T-helper 17 cell (primary cell): ENCODE measurements at regions not wholly inside any gene's neighbourhood (a gene's known extent, or its start where the extent isn't known, plus 50 kb on each side); places are given as distances from the start of the nearest gene placed in this dataset.
"Not testable (repeated sequence)": the region's sequence is repeated elsewhere in the genome, so short reads cannot be mapped to it uniquely, and the experiment has no call there.

Experiments used
- ATAC-seq: fragments of 150-1000 bp; cut with Tn5 transposase; 2 replicates; pipeline ENCODE4 v1.10.0; 2021; ENCODE audit warnings: mild to moderate bottlenecking, moderate library complexity
- DNase-seq, 3 donors: peaks; one replicate each; pipeline versions ENCODE4 v3.0.0 to v3.0.0-alpha.2; 2020 to 2021
- H3K9me3 ChIP-seq: one replicate; pipeline ENCODE4 v1.7.0; 2013; ENCODE audit warnings: low read length, mild to moderate bottlenecking; ENCODE audit not compliant: control insufficient read depth, poor library complexity, severe bottlenecking
- H3K27ac Mint-ChIP-seq: one replicate; pipeline ENCODE4 v1.8.0; 2022; ENCODE audit warnings: mild to moderate bottlenecking, moderate library complexity, mixed read lengths
- H3K27me3 Mint-ChIP-seq: one replicate; pipeline ENCODE4 v1.8.0; 2022; ENCODE audit warnings: mixed read lengths
- H3K36me3 Mint-ChIP-seq: one replicate; pipeline ENCODE4 v1.8.0; 2022; ENCODE audit warnings: low read depth, mixed read lengths
- H3K4me1 Mint-ChIP-seq: one replicate; pipeline ENCODE4 v1.8.0; 2022; ENCODE audit warnings: mild to moderate bottlenecking, mixed read lengths
- H3K4me3 Mint-ChIP-seq: one replicate; pipeline ENCODE4 v1.8.0; 2022; ENCODE audit warnings: mild to moderate bottlenecking, moderate library complexity, mixed read lengths

GRCh38 chr14:82655770-82656169 lies 1122.1 kb upstream of the SEL1L start:
- DNase-seq (no peak), ATAC-seq (no peak)
- H3K9me3 ChIP-seq: no peaks in the 10 kb centered on the region
- no peak overlapping the region for H3K4me3 Mint-ChIP-seq
- H3K36me3 Mint-ChIP-seq: no peaks in the 10 kb centered on the region
- H3K27ac Mint-ChIP-seq: no peak overlapping the region
- H3K27me3 Mint-ChIP-seq: no peaks in the 10 kb centered on the region
- H3K4me1 Mint-ChIP-seq: no peaks in the 10 kb centered on the region

GRCh38 chr14:82657186-82657675 lies 1123.6 kb upstream of the SEL1L start:
- H3K36me3 Mint-ChIP-seq: no peaks in the 10 kb centered on the region
- no peak for ATAC-seq
- H3K9me3 ChIP-seq: no peaks in the 10 kb centered on the region

GRCh38 chr14:82661258-82661657 lies 1127.6 kb upstream of the SEL1L start:
- no peaks in the 10 kb centered on the region for H3K27me3 Mint-ChIP-seq
- no peak overlapping the region for H3K27ac Mint-ChIP-seq
- no peaks in the 10 kb centered on the region for H3K4me1 Mint-ChIP-seq
- DNase-seq: no peak
- H3K36me3 Mint-ChIP-seq: no peaks in the 10 kb centered on the region
- no peak overlapping the region for H3K4me3 Mint-ChIP-seq
- ATAC-seq: no peak
- H3K9me3 ChIP-seq: no peaks in the 10 kb centered on the region

More at GRCh38 chr14:82657186-82657675, 1123.6 kb upstream of the SEL1L start:
- DNase-seq: no peak
- H3K27me3 Mint-ChIP-seq: no peaks in the 10 kb centered on the region
- no peak overlapping the region for H3K4me3 Mint-ChIP-seq
- no peaks in the 10 kb centered on the region for H3K4me1 Mint-ChIP-seq
- H3K27ac Mint-ChIP-seq: no peak overlapping the region

- H3K4me1 Mint-ChIP-seq: no peaks in the 10 kb centered on the region
- H3K27ac Mint-ChIP-seq: no peak overlapping the region
- ATAC-seq: no peak
- H3K9me3 ChIP-seq: no peaks in the 10 kb centered on the region
- H3K4me3 Mint-ChIP-seq: no peak overlapping the region
- H3K27me3 Mint-ChIP-seq: no peaks in the 10 kb centered on the region
- no peak for DNase-seq
- no peaks in the 10 kb centered on the region for H3K36me3 Mint-ChIP-seq
These were observed 1133.4 kb upstream of the SEL1L start for GRCh38 chr14:82667006-82667405.

- ATAC-seq (no peak), DNase-seq (no peak)
- no peaks in the 10 kb centered on the region for H3K4me1 Mint-ChIP-seq
- H3K9me3 ChIP-seq: no peaks in the 10 kb centered on the region
- no peak overlapping the region for H3K4me3 Mint-ChIP-seq
- no peaks in the 10 kb centered on the region for H3K27me3 Mint-ChIP-seq
- H3K36me3 Mint-ChIP-seq: no peaks in the 10 kb centered on the region
- H3K27ac Mint-ChIP-seq: no peak overlapping the region
These were observed 1133.8 kb upstream of the SEL1L start for GRCh38 chr14:82667501-82667900.

- H3K27ac Mint-ChIP-seq: no peak overlapping the region
- DNase-seq (no peak), ATAC-seq (no peak)
These were observed 1142.8 kb upstream of the SEL1L start for GRCh38 chr14:82676403-82676802.

GRCh38 chr14:82689948-82690347 lies 1156.3 kb upstream of the SEL1L start:
- Mint-ChIP-seq H3K4me3 (no peak overlapping the region), H3K36me3 (no peaks in the 10 kb centered on the region), H3K27me3 (no peaks in the 10 kb centered on the region), H3K4me1 (no peaks in the 10 kb centered on the region), H3K27ac (no peak overlapping the region)
- ATAC-seq (no peak), DNase-seq (no peak)
- no peaks in the 10 kb centered on the region for H3K9me3 ChIP-seq

More at GRCh38 chr14:82676403-82676802, 1142.8 kb upstream of the SEL1L start:
- no peaks in the 10 kb centered on the region for H3K9me3 ChIP-seq
- no peaks in the 10 kb centered on the region for H3K27me3 Mint-ChIP-seq
- no peak overlapping the region for H3K4me3 Mint-ChIP-seq
- H3K4me1 Mint-ChIP-seq: no peaks in the 10 kb centered on the region
- H3K36me3 Mint-ChIP-seq: no peaks in the 10 kb centered on the region

GRCh38 chr14:82691191-82691590 lies 1157.5 kb upstream of the SEL1L start:
- not testable (repeated sequence) for ATAC-seq

GRCh38 chr14:82694820-82695219 lies 1161.2 kb upstream of the SEL1L start:
- DNase-seq (no peak), ATAC-seq (no peak)
- Mint-ChIP-seq H3K27ac (no peak overlapping the region), H3K36me3 (no peaks in the 10 kb centered on the region), H3K4me1 (no peaks in the 10 kb centered on the region), H3K27me3 (no peaks in the 10 kb centered on the region), H3K4me3 (no peak overlapping the region)
- H3K9me3 ChIP-seq: no peaks in the 10 kb centered on the region

More at GRCh38 chr14:82691191-82691590, 1157.5 kb upstream of the SEL1L start:
- H3K27ac Mint-ChIP-seq, H3K4me1 Mint-ChIP-seq, DNase-seq, H3K36me3 Mint-ChIP-seq, H3K27me3 Mint-ChIP-seq, H3K9me3 ChIP-seq, H3K4me3 Mint-ChIP-seq: not testable (repeated sequence)

- Mint-ChIP-seq H3K4me3 (no peak overlapping the region), H3K27me3 (no peaks in the 10 kb centered on the region), H3K27ac (no peak overlapping the region), H3K36me3 (no peaks in the 10 kb centered on the region), H3K4me1 (no peaks in the 10 kb centered on the region)
- H3K9me3 ChIP-seq: no peaks in the 10 kb centered on the region
- DNase-seq (no peak), ATAC-seq (no peak)
These were observed 1170.6 kb upstream of the SEL1L start for GRCh38 chr14:82704218-82704617.

- H3K36me3 Mint-ChIP-seq: no peaks in the 10 kb centered on the region
- H3K9me3 ChIP-seq: no peaks in the 10 kb centered on the region
- H3K4me3 Mint-ChIP-seq: no peak overlapping the region
- DNase-seq (no peak), ATAC-seq (no peak)
- H3K4me1 Mint-ChIP-seq: no peaks in the 10 kb centered on the region
- H3K27me3 Mint-ChIP-seq: no peaks in the 10 kb centered on the region
- H3K27ac Mint-ChIP-seq: no peak overlapping the region
These were observed 1176.7 kb upstream of the SEL1L start for GRCh38 chr14:82710267-82710841.

GRCh38 chr14:82719617-82720016 lies 1186.0 kb upstream of the SEL1L start:
- no peak overlapping the region for H3K27ac Mint-ChIP-seq
- H3K36me3 Mint-ChIP-seq: no peaks in the 10 kb centered on the region

GRCh38 chr14:82720431-82720830 lies 1186.8 kb upstream of the SEL1L start:
- H3K9me3 ChIP-seq: no peaks in the 10 kb centered on the region
- H3K4me3 Mint-ChIP-seq: no peak overlapping the region
- ATAC-seq (no peak), DNase-seq (no peak)
- H3K36me3 Mint-ChIP-seq: no peaks in the 10 kb centered on the region
- no peaks in the 10 kb centered on the region for H3K4me1 Mint-ChIP-seq
- no peaks in the 10 kb centered on the region for H3K27me3 Mint-ChIP-seq
- H3K27ac Mint-ChIP-seq: no peak overlapping the region

More at GRCh38 chr14:82719617-82720016, 1186.0 kb upstream of the SEL1L start:
- DNase-seq (no peak), ATAC-seq (no peak)
- no peaks in the 10 kb centered on the region for H3K27me3 Mint-ChIP-seq
- H3K4me3 Mint-ChIP-seq: no peak overlapping the region
- no peaks in the 10 kb centered on the region for H3K4me1 Mint-ChIP-seq
- H3K9me3 ChIP-seq: no peaks in the 10 kb centered on the region

GRCh38 chr14:82720946-82721345 lies 1187.3 kb upstream of the SEL1L start:
- Mint-ChIP-seq H3K4me1 (no peaks in the 10 kb centered on the region), H3K4me3 (no peak overlapping the region), H3K36me3 (no peaks in the 10 kb centered on the region), H3K27me3 (no peaks in the 10 kb centered on the region), H3K27ac (no peak overlapping the region)
- H3K9me3 ChIP-seq: no peaks in the 10 kb centered on the region
- DNase-seq (no peak), ATAC-seq (no peak)
